NCI-H345 treated with DMSO at 0.1 percent for 48 hours (cell line): ENCODE measurements at regions not wholly inside any gene's neighbourhood (a gene's known extent, or its start where the extent isn't known, plus 50 kb on each side); places are given as distances from the start of the nearest gene placed in this dataset.

Experiments used
- DNase-seq: peaks from one replicate; lab custom pipeline; 2025; ENCODE audit not compliant: unreplicated experiment; lab: John Stamatoyannopoulos, UW

- no peak for DNase-seq
Observed at GRCh38 chr2:19041434-19042041, 316.9 kb downstream of the OSR1 start.

GRCh38 chr2:19038071-19039015 is 320.1 kb downstream of the OSR1 start:
- no peak for DNase-seq

- no peak for DNase-seq
Observed at GRCh38 chr2:19036091-19036490, 322.3 kb downstream of the OSR1 start.

GRCh38 chr2:19035238-19035637 is 323.2 kb downstream of the OSR1 start:
- no peak for DNase-seq

- no peak for DNase-seq
Observed at GRCh38 chr2:19033240-19033639, 325.2 kb downstream of the OSR1 start.

GRCh38 chr2:19031642-19032041 is 326.8 kb downstream of the OSR1 start:
- no peak for DNase-seq

GRCh38 chr2:19029655-19030054 is 328.8 kb downstream of the OSR1 start:
- DNase-seq: no peak

GRCh38 chr2:19028587-19029375 is 329.6 kb downstream of the OSR1 start:
- no peak for DNase-seq

GRCh38 chr2:19027626-19028025 is 330.8 kb downstream of the OSR1 start:
- no peak for DNase-seq

GRCh38 chr2:19026261-19026660 is 332.2 kb downstream of the OSR1 start:
- DNase-seq: no peak

- DNase-seq: no peak
Observed at GRCh38 chr2:19022334-19022733, 336.1 kb downstream of the OSR1 start.

GRCh38 chr2:19021721-19022120 is 336.7 kb downstream of the OSR1 start:
- DNase-seq: no peak

- no peak for DNase-seq
Observed at GRCh38 chr2:19021100-19021476, 337.3 kb downstream of the OSR1 start.

GRCh38 chr2:19020144-19021099 is 338.0 kb downstream of the OSR1 start:
- no peak for DNase-seq

- DNase-seq: no peak
Observed at GRCh38 chr2:19009510-19009909, 348.9 kb downstream of the OSR1 start.

- DNase-seq: no peak
Observed at GRCh38 chr2:19003554-19003953, 354.9 kb downstream of the OSR1 start.

- DNase-seq: no peak
Observed at GRCh38 chr2:19000776-19001175, 357.6 kb downstream of the OSR1 start.

GRCh38 chr2:18999198-18999597 is 359.2 kb downstream of the OSR1 start:
- DNase-seq: no peak

GRCh38 chr2:18998491-18998890 is 359.9 kb downstream of the OSR1 start:
- no peak for DNase-seq

- DNase-seq: no peak
Observed at GRCh38 chr2:18993756-18994338, 364.6 kb downstream of the OSR1 start.
